22Rv1 (cell line): ENCODE measurements at regions not wholly inside any gene's neighbourhood (a gene's known extent, or its start where the extent isn't known, plus 50 kb on each side); places are given as distances from the start of the nearest gene placed in this dataset.

ENCODE experiments used
- H3K27ac ChIP-seq: fragments of 450-650 bp; 2 replicates; pipeline ENCODE4 v1.5.1; 2017
- ZFX ChIP-seq: fragments of 450-650 bp; IDR thresholded peaks from 2 replicates; pipeline ENCODE4 v1.6.1; 2017; ENCODE audit warnings: antibody characterized with exemption, borderline replicate concordance
- TF ChIP-seq, protein P1 (sequence below): fragments of 450-650 bp; IDR thresholded peaks from 2 replicates; pipeline ENCODE4 v1.5.1; 2017; ENCODE audit warnings: mild to moderate bottlenecking

DNA sequence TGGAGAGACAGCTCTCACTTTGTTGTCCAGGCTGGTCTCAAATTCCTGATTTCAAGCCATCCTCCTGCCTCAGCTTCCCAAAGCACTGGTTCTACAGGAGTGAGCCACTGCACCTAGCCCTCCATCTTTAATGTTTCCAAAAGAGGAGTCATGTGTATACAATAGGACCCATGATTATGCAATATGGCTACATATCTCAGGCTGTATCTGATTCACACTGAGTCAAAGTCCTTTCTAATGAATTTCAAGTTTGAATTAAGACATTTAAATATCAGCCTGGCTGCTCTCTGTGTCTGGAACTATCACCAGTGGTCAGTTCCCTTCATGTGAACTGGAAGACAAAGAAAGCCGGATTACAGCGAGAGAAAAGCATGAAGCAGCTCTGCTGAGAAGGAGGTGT is 90.5 kb downstream of the MINAR1 start:
- no peak overlapping the region for H3K27ac ChIP-seq
- TF ChIP-seq, protein P1, sequence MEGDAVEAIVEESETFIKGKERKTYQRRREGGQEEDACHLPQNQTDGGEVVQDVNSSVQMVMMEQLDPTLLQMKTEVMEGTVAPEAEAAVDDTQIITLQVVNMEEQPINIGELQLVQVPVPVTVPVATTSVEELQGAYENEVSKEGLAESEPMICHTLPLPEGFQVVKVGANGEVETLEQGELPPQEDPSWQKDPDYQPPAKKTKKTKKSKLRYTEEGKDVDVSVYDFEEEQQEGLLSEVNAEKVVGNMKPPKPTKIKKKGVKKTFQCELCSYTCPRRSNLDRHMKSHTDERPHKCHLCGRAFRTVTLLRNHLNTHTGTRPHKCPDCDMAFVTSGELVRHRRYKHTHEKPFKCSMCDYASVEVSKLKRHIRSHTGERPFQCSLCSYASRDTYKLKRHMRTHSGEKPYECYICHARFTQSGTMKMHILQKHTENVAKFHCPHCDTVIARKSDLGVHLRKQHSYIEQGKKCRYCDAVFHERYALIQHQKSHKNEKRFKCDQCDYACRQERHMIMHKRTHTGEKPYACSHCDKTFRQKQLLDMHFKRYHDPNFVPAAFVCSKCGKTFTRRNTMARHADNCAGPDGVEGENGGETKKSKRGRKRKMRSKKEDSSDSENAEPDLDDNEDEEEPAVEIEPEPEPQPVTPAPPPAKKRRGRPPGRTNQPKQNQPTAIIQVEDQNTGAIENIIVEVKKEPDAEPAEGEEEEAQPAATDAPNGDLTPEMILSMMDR = no peak
- no peak for TF ChIP-seq ZFX

DNA sequence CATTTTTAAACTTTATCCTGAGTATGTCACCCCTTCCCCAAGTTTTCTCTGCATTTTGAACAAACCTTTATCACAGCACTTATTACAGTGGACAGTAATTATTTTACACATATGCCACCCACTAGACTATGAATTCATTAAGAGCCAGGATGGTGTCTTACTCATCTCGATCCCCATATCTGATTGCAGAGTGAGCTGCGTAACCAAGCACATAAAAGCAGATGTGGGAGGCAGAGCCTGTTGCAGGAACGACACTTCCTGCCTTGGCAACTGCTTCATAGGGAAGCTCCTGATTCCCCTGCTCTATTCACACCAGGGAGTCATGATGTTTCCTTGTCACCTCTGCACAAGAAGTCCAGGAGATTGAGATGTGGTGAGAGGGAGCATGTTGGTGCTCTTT is 91.1 kb downstream of the MINAR1 start:
- H3K27ac ChIP-seq = no peak overlapping the region
- TF ChIP-seq, protein P1 = no peak
- no peak for TF ChIP-seq ZFX

DNA sequence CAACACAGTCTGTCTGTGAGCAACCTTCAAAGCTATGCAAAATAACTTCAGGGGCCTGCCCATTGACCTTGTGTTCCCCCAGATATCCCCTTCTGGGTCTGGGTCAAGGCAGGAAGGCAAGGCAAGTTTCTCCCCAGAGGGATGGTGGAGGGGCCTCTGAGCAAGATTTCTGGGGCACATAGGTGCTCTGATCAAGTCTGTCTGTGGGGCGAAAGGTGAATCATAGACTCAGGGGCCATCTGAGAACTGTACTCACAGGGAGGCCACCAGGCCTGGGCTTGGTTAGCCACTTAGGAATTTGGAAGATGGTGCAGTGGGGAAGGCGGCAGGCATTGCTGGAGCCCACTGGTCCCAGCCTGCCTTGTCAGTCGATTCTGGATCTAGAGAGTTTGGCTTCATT is 92.4 kb downstream of the MINAR1 start:
- TF ChIP-seq ZFX = no peak
- TF ChIP-seq, protein P1 = no peak
- H3K27ac ChIP-seq = no peak overlapping the region

DNA sequence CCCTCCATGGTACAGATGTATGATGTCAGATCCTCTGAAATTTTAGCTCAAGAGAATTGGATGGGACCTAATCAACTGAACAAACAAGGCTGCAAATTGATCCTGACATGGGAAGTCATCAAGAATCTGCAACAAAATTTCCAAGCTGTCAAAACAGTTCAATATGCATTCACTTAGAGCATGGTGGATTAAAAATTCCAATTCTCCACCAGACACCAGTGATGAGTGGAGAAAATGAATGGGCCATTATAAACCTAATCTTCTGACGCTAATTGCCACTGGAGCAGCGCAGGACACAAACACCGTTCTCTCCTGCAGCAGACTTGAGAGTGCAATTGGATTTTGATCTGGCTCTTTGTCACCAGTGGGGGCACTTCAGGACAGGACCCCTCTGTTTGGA is 94.2 kb downstream of the MINAR1 start:
- no peak for TF ChIP-seq ZFX
- TF ChIP-seq, protein P1 = no peak
- H3K27ac ChIP-seq = no peak overlapping the region

DNA sequence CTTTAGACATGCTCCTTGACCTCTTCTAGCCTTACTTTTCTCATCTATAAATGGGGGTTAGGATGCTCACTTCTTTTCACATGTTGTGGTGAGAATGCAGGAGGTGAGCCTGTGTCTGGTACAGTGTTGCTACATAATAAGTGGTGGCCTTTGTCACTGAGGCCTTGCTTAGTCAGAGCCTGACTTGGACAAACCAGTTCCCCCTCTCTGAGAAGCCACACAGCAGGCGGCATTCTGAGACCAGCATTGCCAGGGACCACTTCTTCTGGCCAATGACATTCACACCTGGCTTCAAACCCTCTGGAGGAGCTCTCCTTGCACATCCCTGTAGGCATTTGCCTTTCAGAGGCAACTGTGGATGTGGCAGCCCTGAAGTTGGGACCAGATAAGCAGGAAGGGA is 95.7 kb downstream of the MINAR1 start:
- H3K27ac ChIP-seq = no peak overlapping the region
- TF ChIP-seq ZFX = no peak
- TF ChIP-seq, protein P1 = no peak

DNA sequence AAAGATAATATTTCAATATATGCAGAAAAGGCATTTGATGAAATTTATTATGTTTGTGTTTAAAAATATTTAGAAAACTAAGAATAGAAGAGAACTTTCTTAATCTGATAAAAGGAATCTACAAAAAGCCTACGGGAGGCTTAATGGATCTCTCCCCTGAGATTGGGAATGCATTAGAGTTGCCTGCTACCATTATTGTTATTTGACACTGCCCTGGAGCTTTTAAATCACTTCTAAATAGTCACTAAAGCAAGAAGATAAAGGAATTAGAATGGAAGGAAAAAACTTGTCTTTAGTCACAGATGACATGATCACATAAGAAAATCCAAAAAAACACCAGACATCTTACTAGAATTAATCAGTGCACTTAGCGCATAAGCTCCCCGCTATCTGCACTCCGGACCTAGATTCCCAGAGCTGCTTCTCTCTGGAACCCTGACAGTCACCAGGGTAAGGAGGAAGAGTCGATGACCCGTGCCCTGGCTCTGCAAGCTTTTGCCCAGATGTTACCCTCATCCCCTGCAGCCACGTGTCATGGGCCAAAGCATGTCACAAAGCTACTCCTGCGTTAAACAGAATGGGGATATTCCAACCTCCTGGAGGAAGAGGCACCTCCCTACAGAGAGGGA is 97.1 kb downstream of the MINAR1 start:
- H3K27ac ChIP-seq = no peak overlapping the region
- TF ChIP-seq ZFX = no peak
- TF ChIP-seq, protein P1 = no peak

DNA sequence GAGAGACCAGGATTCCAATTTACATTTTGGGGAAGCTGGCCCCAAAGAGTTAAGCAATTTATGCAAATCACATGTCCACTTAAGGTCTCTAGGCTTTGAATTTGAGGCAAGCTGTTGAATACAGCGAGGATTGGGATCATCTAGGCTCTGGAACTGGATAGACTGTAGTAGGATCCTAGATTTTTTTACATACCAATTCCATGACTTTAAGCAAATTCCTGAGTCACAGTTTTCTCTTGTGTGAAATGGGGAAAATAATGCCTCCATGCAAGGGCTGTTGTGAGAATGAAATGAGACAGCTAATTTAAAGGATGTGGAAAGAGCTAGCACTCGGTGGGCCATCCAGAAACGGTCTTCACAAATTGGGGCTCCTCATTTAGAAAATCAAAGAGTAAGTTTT is 103.4 kb downstream of the MINAR1 start:
- no peak for TF ChIP-seq ZFX
- TF ChIP-seq, protein P1 = no peak
- H3K27ac ChIP-seq = no peak overlapping the region
